Activated B cell treated with CpG ODN at 0.5 μM for 24 hours (primary cell): ENCODE measurements at regions not wholly inside any gene's neighbourhood (a gene's known extent, or its start where the extent isn't known, plus 50 kb on each side); places are given as distances from the start of the nearest gene placed in this dataset.

ENCODE experiments used
- ATAC-seq: fragments of 200-7000 bp; cut with Tn5 transposase; one replicate; pipeline ENCODE4 v1.10.0; 2021; ENCODE audit warnings: low read depth, mild to moderate bottlenecking, moderate library complexity
- CTCF ChIA-PET: fragments of 350-600 bp; sonication (Branson Sonifier 250); formaldehyde crosslinking; loops from one replicate; lab custom pipeline; 2021; ENCODE audit warnings: antibody characterized with exemption; lab: Charles Lee
- POLR2A ChIA-PET: fragments of 350-600 bp; sonication (Branson Sonifier 250); formaldehyde crosslinking; loops from one replicate; lab custom pipeline; 2021; ENCODE audit warnings: antibody characterized with exemption; lab: Charles Lee
- DNase-seq: peaks from one replicate; pipeline ENCODE4 v3.0.0; 2022
- H3K27ac Mint-ChIP-seq: one replicate; pipeline ENCODE4 v1.8.0; 2020; ENCODE audit warnings: mixed read lengths
- H3K27me3 Mint-ChIP-seq: one replicate; pipeline ENCODE4 v1.8.0; 2021; ENCODE audit warnings: mixed read lengths
- H3K36me3 Mint-ChIP-seq: one replicate; pipeline ENCODE4 v1.8.0; 2021; ENCODE audit warnings: low read depth, mixed read lengths
- H3K4me1 Mint-ChIP-seq: one replicate; pipeline ENCODE4 v1.8.0; 2021; ENCODE audit warnings: mixed read lengths
- H3K4me3 Mint-ChIP-seq: one replicate; pipeline ENCODE4 v1.8.0; 2020; ENCODE audit warnings: mild to moderate bottlenecking, mixed read lengths
- H3K9me3 Mint-ChIP-seq: one replicate; pipeline ENCODE4 v1.8.0; 2020; ENCODE audit warnings: mixed read lengths
- CTCF ChIP-seq: fragments of 200-600 bp; IDR thresholded peaks from one replicate; pipeline ENCODE4 v1.8.0; 2022; ENCODE audit warnings: antibody characterized with exemption, mild to moderate bottlenecking
- intact Hi-C: fragments of 100-400 bp; cut with micrococcal nuclease; formaldehyde crosslinking; loops from one replicate; pipeline ENCODE4 v1.15.1; 2024

- Mint-ChIP-seq H3K27me3 (no peaks in the 10 kb centered on the region), H3K36me3 (no peaks in the 10 kb centered on the region), H3K4me3 (no peak overlapping the region), H3K4me1 (no peaks in the 10 kb centered on the region), H3K9me3 (peaks cover 4% of the 10 kb centered on the region), H3K27ac (no peak overlapping the region)
- ATAC-seq (no peak), DNase-seq (no peak)
- CTCF ChIA-PET, result no interaction called here
- POLR2A ChIA-PET, result no interaction called here
- intact Hi-C loops, result no loop called here
- no peak for TF ChIP-seq CTCF
These were observed 263.9 kb upstream of the TMTC1 start for GRCh38 chr12:30047516-30048254.

- Mint-ChIP-seq H3K4me3 (no peak overlapping the region), H3K4me1 (no peaks in the 10 kb centered on the region), H3K36me3 (no peaks in the 10 kb centered on the region), H3K9me3 (peaks cover 4% of the 10 kb centered on the region), H3K27ac (no peak overlapping the region), H3K27me3 (no peaks in the 10 kb centered on the region)
- POLR2A ChIA-PET, result no interaction called here
- no peak for DNase-seq
- ATAC-seq, result no peak
- TF ChIP-seq CTCF, result no peak
- intact Hi-C loops, result no loop called here
- CTCF ChIA-PET, result no interaction called here
These were observed 262.6 kb upstream of the TMTC1 start for GRCh38 chr12:30046376-30046775.

- POLR2A ChIA-PET, result no interaction called here
- ATAC-seq, result no peak
These were observed 261.4 kb upstream of the TMTC1 start for GRCh38 chr12:30045171-30045570.

GRCh38 chr12:30044206-30044605, 260.5 kb upstream of the TMTC1 start:
- CTCF ChIA-PET, result no interaction called here
- intact Hi-C loops, result no loop called here
- peaks cover 7% of the 10 kb centered on the region for H3K9me3 Mint-ChIP-seq

More at GRCh38 chr12:30045171-30045570, 261.4 kb upstream of the TMTC1 start:
- no peaks in the 10 kb centered on the region for H3K36me3 Mint-ChIP-seq
- intact Hi-C loops, result no loop called here
- no peak overlapping the region for H3K27ac Mint-ChIP-seq
- DNase-seq, result no peak
- no peaks in the 10 kb centered on the region for H3K27me3 Mint-ChIP-seq
- no peaks in the 10 kb centered on the region for H3K4me1 Mint-ChIP-seq
- H3K4me3 Mint-ChIP-seq, result no peak overlapping the region
- CTCF ChIA-PET, result no interaction called here
- peaks cover 7% of the 10 kb centered on the region for H3K9me3 Mint-ChIP-seq
- no peak for TF ChIP-seq CTCF

More at GRCh38 chr12:30044206-30044605, 260.5 kb upstream of the TMTC1 start:
- H3K4me3 Mint-ChIP-seq, result no peak overlapping the region
- no peak overlapping the region for H3K27ac Mint-ChIP-seq
- DNase-seq (no peak), ATAC-seq (no peak)
- no peaks in the 10 kb centered on the region for H3K4me1 Mint-ChIP-seq
- TF ChIP-seq CTCF, result no peak
- no peaks in the 10 kb centered on the region for H3K36me3 Mint-ChIP-seq
- POLR2A ChIA-PET, result no interaction called here
- no peaks in the 10 kb centered on the region for H3K27me3 Mint-ChIP-seq
